ENCODE measurements at regions not wholly inside any gene's neighbourhood (a gene's known extent, or its start where the extent isn't known, plus 50 kb on each side); places are given as distances from the start of the nearest gene placed in this dataset.

- TF ChIP-seq GATA3 (IDR thresholded peaks at IDR 0.05; ENCODE audit: low read depth, low read length) = no peak
- TF ChIP-seq GATA2 (IDR thresholded peaks at IDR 0.05; ENCODE audit: low read depth, low read length) = no peak
These were observed 62.9 kb downstream of the TENT5A start for GRCh38 chr6:81689580-81689979.
